NCI-H748 (cell line): ENCODE measurements at regions not wholly inside any gene's neighbourhood (a gene's known extent, or its start where the extent isn't known, plus 50 kb on each side); places are given as distances from the start of the nearest gene placed in this dataset.
"Not testable (repeated sequence)": the region's sequence is repeated elsewhere in the genome, so short reads cannot be mapped to it uniquely, and the experiment has no call there.

Source experiments
- DNase-seq: peaks from one replicate; lab custom pipeline; 2025; ENCODE audit not compliant: unreplicated experiment; lab: John Stamatoyannopoulos, UW

- no peak for DNase-seq
Observed at GRCh38 chr1:22331618-22332423, 119.8 kb upstream of the ZBTB40 start.

GRCh38 chr1:22332424-22332717, 119.3 kb upstream of the ZBTB40 start:
- DNase-seq = no peak

GRCh38 chr1:22332795-22333499, 118.7 kb upstream of the ZBTB40 start:
- DNase-seq = no peak

DNA sequence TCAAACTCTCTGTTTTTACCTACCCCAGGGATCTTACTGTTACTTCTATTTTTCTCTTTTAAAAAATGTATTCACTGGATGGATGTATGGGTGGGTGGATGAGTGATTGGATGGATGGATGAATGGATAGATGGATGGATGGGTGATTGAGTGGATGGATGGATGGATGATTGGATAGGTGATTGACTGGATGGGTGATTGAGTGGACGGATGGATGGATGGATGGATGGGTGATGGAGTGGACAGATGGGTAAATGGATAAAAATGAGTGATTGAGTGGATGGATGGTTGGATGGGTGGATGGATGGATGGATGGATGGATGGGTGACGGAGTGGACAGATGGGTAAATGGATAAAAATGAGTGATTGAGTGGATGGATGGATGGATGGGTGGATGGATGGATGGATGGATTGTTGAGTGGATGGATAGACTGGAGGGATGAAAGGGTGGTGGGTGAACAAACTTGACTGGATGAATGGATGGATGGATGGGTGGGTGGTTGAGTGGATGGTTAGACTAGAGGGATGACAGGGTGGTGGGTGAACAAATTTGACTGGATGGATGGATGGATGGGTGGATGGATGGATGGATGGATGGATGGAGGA, 118.0 kb upstream of the ZBTB40 start:
- DNase-seq = no peak

- DNase-seq = no peak
Observed at GRCh38 chr1:22334860-22335550, 116.6 kb upstream of the ZBTB40 start.

GRCh38 chr1:22336274-22336673, 115.4 kb upstream of the ZBTB40 start:
- DNase-seq = not testable (repeated sequence)

- DNase-seq = not testable (repeated sequence)
Observed at GRCh38 chr1:22336696-22337545, 114.7 kb upstream of the ZBTB40 start.

GRCh38 chr1:22338071-22338765, 113.4 kb upstream of the ZBTB40 start:
- no peak for DNase-seq

DNA sequence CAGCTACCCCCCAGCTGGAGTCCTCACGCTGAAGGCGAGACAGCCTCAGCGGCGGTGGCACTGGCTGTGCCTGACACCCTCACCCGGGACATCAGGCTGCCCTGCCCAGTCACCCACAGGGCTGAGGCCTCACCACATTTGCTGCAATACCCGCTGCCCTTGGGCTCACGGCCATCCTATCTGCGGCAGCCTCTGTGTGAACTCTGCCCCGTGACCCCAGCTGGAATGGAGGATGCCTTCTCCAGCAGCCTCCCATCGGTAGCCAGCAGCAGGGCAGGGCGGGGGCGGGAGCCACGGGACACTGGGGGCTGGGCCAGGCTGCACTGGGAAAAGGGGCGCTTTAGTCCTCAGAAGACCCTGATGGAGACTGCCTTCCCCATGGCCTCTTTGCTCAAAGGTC, 112.4 kb upstream of the ZBTB40 start:
- no peak for DNase-seq

GRCh38 chr1:22340066-22340465, 111.6 kb upstream of the ZBTB40 start:
- no peak for DNase-seq

DNA sequence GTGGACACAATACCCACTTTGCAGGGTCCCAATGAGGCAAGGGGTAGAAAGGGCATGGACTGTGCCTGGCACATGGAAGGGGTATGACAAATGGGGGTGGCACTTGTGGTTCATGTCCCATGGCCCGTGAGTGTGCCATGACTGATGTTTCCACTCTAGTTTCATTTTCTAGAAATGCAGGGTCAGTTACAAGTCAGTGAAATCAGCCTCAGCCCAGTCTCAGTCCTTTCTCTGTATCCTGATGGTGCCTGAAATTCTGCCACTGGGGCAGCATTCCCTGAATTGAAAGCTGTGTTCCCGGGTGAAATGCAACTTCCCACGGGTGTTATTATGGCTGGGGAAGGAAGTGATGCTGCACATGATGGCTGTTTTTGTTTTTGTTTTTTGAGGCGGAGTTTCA, 110.8 kb upstream of the ZBTB40 start:
- DNase-seq = no peak

DNA sequence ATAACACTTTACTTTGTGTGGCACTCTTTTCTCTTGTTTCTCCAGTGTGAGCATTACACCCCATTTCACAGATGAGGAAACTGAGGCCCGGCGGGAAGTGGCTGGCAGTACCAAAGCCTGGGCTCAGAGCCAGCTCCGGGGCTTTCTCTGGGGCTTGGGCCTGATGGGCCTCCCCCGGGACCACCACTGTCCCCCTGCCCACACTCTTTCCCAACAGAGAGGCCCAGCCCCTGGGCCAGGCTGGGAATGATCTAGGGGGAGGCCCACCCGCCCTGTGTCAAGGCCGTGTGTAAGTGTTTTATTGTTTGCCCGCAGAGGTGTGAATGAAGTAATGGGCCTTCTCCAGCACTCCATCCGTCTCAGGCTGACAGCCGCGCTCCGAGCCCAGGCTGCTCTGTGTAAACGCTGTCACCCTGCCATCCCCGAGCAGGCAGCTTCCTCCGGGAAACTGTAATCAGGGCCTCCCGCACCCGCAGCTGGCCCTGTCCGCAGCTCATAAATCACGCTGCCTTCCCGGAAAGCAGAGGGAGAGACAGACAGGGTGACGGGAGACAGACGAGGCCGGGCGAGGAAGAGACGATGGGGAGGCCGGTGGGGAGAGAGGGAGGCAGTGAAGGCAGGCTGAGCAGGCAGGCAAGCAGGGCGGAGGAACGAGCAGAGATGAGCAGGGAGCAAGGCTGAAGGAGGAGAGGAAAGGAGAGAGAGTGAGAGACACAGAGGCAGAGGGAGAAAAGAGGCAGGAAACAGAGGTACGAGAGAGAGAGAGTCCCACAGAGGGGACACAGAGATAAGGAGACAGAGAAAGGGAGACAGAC, 109.7 kb upstream of the ZBTB40 start:
- DNase-seq = peak; percentile 53

GRCh38 chr1:22342734-22343191, 108.9 kb upstream of the ZBTB40 start:
- DNase-seq = no peak

DNA sequence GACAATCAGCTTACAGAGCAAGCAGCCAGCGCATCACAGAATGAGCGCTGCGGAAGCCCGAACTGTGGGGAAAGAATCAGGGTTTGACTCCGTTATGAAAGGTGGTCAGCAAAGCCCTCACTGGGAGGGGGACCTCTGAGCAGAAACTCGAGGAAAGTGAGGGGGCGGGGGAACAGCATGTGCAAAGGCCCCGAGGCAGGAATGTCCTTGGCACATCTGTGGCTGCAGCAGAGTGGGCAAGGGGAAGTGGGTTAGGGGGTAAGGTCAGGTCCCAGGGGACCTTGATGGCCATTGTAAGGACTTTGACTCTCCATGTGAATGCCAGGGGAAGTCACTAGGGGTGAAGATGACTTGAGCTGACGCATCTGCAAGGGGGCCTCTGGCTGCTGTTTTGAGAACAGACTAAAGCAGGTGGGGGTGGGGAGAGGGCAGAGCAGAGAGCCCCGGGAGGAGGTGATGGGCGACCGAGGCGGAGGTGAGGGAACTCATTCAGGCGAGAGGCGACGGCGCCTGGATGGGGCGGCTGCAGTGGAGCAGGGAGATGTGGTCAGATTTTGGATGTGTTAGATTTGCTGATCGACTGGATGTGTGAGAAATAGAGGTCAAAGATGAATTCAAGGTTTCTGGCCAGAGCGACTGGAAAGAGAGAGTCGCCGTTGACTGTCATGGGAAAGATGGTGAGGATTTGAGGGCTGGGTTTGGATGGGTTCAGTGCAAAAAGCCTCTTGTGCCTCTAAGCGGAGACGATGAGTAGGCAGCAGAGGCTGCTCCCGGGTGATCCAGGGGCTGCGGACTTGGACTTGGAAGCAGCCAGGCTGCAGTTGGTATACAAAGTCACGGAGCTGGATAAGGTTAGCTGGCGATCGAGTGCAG, 108.0 kb upstream of the ZBTB40 start:
- DNase-seq = no peak

- no peak for DNase-seq
Observed at GRCh38 chr1:22344329-22344630, 107.4 kb upstream of the ZBTB40 start.

DNA sequence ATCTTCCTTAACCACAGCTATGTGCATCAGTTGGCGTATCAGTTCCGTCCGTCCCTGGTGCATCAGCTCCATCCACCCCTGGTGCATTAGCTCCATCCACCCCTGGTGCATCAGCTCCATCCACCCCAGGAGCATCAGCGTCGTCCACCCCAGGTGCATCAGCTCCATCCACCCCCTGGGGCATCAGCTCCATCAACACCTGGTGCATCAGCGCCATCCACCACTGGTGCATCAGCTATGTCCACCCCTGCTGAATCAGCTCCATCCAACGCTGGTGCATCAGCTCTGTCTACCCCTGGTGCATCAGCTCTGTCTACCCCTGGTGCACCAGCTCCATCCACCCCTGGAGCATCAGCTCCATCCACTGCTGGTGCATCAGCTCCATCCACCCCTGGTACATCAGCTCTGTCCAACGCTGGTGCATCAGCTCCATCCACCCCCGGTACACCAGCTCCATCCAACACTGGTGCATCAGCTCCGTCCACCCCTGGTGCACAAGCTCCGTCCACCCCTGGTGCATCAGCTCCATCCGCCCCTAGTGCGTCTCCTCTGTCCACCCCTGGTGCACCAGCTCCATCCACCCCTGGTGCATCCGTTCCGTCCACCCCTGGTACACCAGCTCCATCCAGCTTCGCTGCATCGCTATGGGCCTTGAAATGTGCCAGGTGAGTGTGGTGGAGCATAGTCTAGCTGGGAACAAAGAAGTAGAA, 106.6 kb upstream of the ZBTB40 start:
- DNase-seq = no peak

DNA sequence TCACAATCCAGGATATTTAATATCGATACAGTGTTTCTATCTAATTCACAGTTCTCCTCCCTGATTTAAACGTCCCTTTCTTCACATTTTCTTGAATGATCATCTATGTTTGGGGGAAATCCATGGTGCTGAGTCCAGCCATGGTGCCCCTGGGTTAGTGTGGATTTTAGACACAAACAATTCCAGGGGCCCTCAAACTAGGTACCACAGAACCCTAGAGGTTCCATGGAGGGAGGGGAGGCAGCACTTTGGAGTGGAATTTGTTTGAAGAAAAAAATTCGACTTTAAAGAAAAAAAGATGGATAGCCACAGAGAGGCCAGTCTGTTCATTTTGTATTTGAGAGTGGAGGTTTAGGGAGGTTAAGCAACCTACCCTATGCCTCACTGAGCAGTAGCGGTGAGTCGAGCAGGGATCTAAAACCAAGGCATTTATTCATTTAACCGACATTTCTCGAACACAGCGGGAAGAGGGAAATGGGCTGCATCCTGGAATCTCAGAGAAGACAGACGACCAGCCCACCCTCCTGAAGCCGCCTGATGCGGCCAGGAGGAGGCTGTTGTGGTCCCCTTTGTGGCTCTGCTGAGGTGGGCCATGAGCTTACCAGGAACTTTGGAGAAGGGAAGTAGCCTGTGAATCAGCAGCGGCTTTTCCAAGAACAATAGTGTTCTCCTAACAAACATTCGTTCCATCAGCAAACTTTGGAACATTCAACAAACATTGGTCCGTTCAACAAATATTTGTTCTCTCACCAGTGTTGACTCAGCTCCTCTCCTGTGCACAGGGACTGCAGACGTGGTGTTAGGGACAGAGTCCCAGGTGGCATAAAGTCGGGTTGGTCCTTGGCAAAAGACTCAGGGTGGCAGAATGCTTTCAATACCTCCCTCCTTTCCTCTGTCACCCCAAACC, 103.5 kb upstream of the ZBTB40 start:
- peak; percentile 71 for DNase-seq
